H1 (cell line): ENCODE measurements at regions not wholly inside any gene's neighbourhood (a gene's known extent, or its start where the extent isn't known, plus 50 kb on each side); places are given as distances from the start of the nearest gene placed in this dataset.

ENCODE experiments used
- BCL11A ChIP-seq, 2 experiments: IDR thresholded peaks; one replicate each; pipeline ENCODE4 v1.6.1; 2011; ENCODE audit warnings: low read depth in 2 of 2, low read length in 2 of 2, mild to moderate bottlenecking in 2 of 2
- RAD21 ChIP-seq, 2 experiments: IDR thresholded peaks in 1 of 2; conservative IDR thresholded peaks in 1 of 2; 2 replicates each; pipeline ENCODE4 v1.6.1; 2011; ENCODE audit warnings: low read depth in 2 of 2, low read length in 2 of 2, improper control_type of control experiment in 1 of 2, inconsistent platforms in 1 of 2, mild to moderate bottlenecking in 1 of 2, moderate library complexity in 1 of 2
- RBBP5 ChIP-seq: IDR thresholded peaks from 2 replicates; pipeline ENCODE4 v1.7.1; 2012; ENCODE audit warnings: low read depth, mild to moderate bottlenecking, inconsistent platforms, low read length, moderate library complexity, borderline replicate concordance
- TAF1 ChIP-seq: IDR thresholded peaks from 2 replicates; pipeline ENCODE4 v1.6.1; 2011; ENCODE audit warnings: mild to moderate bottlenecking, low read depth, low read length

GRCh38 chr10:118503192-118503591, 92.3 kb downstream of the PRLHR start (continued):
- TF ChIP-seq BCL11A (IDR thresholded peaks at IDR 0.05; ENCODE audit: low read depth in 2 of 2, low read length in 2 of 2), result no peak
- no peak for TF ChIP-seq RAD21 (IDR thresholded peaks at IDR 0.05 in 1 of 2, conservative IDR thresholded peaks at IDR 0.05 in 1 of 2; ENCODE audit: low read depth in 2 of 2, low read length in 2 of 2)
- TF ChIP-seq TAF1, result no peak
- no peak for TF ChIP-seq RBBP5
- TF ChIP-seq, all 59 proteins: peak for 0
